T follicular helper cell (primary cell): ENCODE measurements at regions not wholly inside any gene's neighbourhood (a gene's known extent, or its start where the extent isn't known, plus 50 kb on each side); places are given as distances from the start of the nearest gene placed in this dataset.

ENCODE experiments used
- DNase-seq: peaks from one replicate; pipeline ENCODE4 v3.0.0-alpha.2; 2020; ENCODE audit warnings: low read depth

DNA sequence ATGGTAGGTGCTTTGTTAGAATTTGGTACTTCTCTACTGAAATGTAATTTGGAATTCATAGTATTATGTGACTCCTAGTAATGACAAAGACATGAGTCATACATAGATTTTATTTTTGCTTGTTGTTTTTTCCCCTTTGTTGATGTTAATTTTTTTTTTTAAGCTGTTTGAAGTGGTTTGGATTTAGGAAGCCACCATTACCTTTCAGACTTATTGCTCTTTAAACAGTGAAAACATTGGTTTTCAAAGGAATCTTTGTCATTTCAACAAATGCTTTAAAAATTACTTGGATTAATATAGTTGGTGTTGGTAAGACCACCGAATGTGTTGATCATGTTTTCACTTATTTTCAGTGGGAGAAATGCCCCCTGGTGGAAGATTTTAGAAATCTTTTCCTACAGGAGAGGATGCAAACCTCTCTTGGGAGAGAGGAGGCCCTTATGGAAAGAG lies 170.1 kb upstream of the PITX1 start:
- no peak for DNase-seq

DNA sequence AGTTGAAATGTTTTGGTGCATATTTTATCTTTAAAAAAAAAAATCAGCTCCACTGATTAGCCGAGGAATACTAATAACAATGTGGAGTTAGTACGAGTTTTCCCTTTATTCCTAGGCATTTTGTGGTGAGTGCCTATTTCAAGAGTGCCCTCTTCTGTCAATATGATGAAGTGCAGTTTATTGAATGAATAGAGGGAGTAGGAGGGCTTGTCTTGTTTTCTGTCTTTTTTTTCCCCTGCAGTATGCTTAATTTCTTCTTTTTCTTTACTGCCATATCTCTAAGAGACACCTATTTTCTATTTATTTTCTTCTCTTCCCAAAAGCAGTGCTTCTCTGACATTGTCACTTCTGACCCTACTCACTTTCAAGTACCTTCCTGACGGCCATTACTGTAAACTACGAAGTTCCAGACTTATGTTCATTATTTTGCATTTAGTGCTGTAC lies 169.6 kb upstream of the PITX1 start:
- no peak for DNase-seq

DNA sequence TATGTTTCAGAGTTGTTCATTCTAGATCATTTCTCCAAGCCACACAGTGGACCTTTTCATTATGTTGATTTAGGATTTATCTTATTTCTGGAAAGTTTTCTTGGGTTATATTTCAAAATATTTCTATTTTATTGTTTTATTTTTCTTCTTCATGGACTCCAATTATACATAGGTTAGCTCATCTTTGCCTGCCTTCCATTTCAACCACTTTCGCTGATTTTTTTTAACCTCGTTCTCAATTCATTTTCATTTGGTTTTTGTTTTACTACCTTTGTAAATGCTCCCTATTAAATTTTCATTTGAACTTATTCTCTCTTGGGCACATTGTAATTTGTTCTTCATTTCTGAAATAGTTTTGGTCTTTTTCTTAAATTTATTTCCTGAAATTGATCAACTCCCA lies 169.0 kb upstream of the PITX1 start:
- no peak for DNase-seq

DNA sequence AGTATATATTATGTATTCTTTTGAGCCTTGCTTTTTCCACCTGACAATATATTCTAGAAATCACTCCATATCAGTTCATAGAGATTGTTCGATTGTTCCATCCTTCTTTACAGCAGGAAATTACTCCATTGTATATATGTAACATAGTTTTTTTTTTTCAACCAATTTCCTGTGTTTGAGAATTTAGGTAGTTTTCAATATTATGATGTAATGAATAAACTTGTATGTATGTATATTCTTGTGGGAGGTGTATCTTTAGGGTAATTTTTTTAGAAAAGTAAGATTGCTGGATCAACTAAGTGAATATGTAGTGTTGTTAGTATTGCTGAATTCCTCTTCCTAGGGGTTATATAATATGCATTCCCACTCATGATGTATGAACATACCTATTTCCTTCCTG lies 165.9 kb upstream of the PITX1 start:
- no peak for DNase-seq

DNA sequence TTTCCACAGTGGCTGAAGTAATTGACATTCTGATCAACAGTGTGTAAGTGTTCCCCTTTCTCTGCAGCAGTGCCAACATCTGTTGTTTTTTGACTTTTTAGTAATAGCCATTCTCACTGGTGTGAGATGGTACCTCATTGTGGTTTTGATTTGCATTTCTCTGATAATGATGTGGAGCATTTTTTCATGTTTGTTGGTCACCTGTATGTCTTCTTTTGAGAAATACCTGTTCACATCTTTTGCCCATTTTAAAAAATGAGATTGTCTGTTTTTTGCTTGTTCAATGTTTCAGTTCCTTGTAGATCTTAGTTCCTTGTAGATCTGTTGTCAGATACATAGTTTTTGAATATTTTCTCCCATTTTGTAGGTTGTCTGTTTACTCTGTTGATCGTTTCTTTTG lies 162.5 kb upstream of the PITX1 start:
- DNase-seq: no peak

DNA sequence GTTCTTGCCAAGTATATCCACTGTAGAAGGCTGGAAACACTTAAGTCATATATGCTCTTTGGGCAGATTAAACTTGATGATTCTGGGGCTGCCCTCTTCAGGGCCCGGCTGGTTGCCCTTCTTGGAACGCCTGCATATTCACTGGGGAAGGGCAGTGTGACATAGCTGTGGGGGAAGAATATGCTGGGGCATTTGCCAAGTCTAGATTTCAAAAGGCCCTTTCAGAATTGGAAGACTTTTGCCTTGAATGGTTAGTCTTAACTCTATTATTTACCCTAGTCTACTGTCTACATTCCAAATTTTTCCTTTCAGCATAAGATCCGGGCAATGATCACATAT lies 161.2 kb upstream of the PITX1 start:
- DNase-seq: no peak

DNA sequence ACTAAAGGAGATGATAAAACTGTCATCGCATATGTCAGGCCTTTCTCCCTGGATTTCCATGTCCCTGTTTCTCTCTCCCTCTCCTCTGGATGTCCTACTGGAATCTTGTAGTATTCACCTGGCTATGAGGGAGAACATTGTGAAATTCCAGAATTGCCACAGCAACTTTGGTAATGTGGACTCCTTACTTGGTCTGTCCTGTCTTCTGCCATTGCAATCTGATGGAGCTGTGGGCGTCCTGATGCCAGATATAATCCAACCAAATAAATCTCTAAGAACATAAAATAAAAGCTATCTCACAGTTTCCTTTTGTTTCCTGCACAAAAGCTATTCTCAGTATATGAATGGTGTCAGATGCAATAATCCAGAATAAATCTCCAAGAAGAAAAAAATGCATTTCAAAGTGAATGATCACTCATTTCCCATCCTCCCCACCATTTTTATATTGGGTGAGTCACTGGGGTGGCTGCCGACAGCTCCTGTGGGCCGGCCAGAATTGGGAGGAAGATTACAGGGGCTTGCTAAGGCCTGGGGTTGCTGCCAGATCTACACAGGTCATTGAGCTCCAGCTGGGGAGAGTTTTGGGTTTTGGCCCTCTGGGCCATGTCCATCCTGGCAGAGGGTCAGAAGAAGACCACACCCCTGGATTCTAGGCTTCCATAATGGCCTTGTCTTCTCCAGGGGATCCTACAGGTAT lies 160.7 kb upstream of the PITX1 start:
- no peak for DNase-seq

DNA sequence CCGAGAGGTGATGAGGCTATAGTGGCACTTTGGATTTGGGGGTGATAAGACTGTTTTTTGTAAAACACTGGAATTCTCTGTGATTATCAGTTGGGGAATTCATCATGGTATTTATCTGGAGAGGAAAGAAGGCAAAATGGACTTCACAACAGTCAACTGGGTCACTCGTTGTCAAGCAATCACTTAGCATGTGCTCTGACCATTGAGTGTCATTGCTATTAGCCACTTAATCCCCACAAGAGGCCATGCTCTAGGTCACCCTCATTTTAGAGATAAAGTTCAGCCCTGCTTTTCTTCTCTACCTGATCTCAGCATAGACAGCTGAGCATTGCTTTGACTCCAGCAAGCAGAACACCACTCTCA lies 160.1 kb upstream of the PITX1 start:
- DNase-seq: no peak

DNA sequence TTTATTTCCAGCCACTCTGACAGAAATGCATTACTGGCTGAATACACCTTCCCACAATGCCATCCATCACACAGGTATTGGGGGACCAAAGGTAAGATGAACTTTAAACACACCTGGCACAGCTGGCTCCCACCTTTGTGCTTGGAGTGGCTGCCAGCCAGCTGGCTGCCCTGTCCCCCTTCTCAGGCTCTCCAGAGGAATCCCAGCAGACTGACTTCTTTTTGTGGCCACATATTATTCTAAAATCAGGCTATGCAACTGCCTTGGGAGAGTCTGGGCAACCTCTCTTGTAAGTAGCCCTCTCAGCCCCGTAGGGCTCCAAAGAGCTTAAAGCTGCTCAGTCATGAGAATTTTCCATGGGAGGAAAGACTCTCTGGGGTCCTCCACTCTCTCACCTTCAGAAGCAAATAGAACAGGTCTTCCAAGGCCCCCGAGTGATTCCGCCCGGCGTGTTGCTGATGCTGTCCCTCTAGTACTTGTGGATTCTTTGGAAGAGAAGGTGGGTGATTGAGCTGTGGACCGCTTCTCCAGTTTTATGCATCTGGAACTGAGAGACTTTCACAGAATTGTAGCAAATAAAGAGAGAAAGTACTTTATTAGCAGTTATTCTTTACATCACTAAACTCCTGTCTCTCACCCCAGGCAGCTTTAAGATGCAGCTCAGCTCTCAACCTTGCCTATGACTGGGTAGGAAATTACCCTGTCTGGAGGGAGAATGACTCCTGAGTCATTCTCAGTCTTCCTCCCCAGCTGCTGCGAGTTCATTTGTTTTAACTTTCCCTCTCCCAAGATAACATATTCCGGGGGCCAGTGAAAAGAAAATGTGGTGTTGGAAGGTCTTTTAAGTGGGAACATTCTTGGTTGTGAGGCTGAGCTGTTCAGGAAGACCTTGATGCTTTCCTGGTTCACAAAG lies 159.4 kb upstream of the PITX1 start:
- DNase-seq: no peak

DNA sequence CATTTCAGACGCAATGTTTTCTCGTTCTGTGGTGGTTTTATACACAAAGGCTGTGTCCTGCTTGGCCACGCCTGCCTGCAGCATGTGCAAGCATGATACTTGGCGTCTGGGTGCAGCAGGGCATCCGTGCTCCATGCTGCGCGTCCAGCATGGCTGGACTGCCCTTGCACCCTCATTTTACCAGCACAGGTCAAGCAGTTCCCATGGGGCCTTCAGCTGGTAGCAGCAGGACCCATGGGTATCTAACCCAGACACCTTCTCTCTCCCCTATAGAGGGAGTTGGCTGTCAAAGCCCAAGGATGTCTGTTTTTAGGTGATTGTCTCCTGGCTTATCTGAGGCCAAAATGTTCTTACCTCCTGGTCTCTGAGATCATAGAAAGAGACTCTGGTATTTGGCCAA lies 158.3 kb upstream of the PITX1 start:
- no peak for DNase-seq

DNA sequence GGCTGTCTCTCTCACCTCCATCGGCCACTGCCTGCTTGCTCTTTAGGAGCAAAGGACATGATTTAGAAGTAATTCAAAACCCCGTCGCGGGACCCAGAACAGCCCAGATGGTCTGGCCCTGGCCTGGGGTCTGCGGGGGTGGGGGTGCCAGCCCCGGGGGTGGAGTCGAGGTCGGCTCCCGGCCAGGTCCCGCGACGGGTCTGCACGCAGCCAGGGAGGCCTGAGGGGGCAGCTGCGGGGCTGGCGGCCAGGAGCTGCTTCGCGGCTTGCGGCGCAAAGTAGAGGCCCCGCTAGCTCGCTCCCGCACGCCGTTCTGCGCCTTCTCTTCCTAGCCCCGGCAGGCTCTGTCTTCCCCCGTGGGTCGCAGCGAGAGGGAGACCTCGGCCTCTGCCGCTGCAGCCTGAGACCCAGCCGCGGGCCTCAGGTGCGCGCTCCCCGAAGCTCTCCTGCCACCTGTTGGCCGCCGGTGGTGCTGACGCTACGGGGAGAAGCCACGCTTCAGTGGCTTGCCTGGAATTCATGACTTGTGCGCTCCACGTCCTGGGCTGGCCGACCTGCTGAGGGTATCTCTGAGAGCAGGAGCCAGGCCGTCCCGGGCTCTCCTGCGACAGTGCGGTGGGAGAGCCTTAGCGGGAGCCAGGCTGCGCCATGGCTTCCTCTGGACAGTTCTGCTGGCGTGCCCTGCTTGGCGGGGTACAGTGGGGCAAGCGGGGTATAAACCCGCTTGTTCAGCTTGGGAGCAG lies 157.2 kb upstream of the PITX1 start:
- DNase-seq: peak; percentile 42

DNA sequence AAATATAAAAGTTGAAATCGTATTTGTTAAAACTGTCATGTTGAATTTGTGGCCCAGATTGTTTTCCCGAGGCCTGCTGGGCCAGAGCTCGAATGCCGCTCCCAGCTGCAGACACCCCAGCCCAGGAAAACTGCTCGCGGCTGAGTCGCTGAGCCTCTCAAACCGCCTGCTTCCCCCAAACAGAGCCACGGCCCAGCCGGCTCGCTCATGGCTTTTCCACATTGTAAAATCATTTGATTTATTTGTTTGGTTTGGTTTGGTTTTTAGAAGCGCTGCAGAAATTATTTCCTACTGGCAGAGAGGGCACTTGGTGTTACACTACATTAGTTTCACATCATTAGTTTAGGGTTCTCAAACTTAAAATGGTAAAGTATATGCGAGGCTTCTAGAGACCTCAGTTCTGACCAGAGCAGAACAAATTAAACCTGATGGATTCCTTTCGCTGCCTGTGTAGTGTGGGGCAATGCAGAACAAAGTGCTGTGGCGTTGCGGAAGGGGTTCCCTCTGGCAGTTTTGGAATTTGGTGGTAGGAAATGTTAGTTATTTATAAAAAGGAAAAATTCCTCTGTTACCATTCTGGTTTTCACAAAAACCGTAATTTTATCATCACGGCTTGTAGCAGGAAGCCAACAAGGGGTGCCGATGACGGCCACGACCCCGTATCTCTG lies 156.5 kb upstream of the PITX1 start:
- no peak for DNase-seq

DNA sequence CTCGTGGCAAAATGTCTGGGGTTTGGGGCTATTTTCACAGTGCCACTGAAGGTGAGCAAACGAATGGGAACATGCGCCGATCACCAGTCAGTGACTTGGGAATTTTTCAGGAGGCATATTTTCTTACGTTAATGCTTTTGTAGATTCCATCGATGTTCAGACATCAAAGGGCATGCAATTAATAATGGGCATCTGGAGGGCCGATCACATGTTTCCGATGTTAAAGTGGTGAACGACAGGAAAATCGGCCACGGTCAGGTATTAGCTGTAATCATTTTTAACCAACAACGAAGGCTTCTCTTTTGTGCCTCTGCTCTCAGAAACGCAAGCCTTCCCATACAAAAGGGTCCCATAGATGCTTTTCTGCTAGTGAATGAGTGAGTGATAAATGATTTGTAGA lies 155.0 kb upstream of the PITX1 start:
- no peak for DNase-seq

DNA sequence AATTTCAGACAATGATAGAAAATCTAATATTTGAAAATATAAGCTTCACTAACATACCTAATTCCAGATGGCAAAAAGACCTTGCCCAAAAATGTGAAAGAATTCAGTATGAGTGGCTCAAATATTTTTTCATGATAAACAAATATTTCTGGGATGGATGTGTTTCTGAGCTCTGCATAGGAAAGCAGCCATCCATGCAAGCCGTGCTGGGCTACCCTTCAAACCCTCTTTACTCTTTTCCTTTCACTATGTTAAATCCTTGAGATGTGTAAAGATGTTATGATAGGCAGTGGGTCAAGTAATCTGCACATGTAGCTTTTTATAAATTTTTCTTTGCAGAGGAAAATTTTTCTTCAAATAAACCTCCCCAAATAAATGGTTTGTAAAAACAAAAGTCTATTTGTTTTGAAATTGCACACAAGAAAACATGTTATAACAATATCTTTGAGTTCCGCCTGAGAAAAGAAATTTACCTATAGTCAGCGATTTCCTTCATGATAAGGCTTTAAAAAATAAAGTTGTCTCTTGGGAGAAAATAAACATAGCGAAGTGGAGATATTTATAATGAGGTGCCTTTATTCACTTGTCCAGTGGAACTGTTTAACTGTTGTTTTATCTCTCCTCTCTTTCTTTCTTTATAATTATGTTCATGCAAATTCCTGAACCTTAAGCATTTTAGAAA lies 154.3 kb upstream of the PITX1 start:
- DNase-seq: no peak

DNA sequence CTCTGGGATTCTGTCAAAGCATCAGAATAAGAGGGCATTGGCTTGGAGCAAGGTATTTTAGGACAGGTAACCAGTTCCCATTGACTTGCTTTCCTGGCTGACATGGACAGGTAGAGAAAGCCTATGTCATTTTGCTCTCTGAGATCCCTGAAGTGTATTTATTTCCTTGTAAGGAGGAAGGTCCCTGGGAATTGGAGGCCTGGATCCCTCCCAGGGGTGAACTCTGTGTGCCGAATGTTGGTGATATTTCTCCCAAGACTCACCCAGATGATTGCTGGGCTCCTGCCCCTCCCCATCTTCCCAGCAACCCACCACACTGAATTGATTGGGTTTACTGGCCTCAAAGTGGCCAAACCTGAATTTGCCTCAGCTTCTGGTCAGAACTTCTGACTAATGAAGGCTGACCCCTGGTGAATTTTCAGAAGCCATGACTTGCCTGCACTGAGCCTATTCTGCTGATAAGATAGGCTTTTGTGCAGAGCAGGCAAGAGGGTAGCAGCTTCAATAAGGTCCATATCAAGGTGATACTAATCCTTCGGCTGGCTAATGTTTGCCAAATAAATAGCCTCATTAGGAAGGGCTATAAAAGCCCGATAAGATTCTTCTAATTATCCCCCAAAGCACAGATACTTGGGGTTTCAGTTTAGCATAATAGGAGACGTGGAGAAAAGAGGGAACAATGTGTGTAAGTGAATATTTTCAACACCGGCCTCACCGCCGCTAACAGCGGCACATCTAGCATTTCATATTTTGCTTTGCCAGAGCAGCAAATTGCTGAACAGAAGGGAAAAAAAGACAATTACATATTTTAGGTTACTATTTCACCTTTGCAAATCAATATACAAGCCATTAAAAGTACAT lies 152.9 kb upstream of the PITX1 start:
- DNase-seq: no peak

DNA sequence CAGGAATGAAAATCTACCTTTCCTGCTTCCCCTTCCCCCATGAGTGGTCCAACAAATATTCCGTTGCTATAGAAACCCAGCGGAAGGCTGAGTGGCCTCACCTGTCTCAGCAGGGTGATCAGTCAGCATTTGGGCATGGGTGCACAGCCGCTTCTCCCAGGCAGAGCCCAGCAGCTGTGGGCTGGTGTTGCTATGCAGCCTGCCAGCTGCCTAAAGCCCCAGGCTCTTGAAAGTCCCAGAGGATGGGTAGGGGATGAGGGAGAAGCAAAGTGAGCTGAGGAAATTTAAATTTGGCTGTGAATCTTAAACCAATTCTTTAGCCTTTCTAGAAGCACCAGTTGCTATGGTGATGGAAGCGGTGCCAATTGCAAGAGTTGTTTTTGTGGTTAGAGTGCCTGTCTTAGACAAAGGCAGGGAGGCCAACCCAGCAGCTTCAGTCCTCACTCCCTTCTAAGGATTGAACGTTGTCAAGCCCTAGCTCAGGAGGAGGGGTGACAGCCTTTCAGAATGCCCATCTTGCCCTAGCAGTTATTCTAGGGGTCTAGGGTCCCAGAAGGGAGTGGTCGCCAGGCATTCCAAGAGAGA lies 151.5 kb upstream of the PITX1 start:
- no peak for DNase-seq

DNA sequence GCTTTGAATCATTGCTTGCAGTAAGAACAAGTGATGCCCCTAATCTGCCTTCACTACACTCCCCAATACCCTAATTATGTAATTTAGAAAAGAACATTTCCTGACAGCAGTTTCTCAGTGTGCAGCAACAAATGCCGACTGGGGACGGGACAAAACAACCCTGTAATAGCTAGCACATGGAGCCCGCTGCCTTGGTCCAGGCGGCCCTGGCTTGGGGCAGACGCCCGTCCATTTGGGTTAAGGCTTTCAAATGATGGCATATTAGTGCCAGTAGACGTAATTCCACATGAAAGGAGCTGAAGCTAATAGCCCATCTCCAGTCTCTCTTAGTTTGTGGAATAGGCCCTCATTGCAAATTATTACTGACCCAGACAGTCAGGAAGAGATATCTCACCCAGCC lies 150.6 kb upstream of the PITX1 start:
- no peak for DNase-seq

DNA sequence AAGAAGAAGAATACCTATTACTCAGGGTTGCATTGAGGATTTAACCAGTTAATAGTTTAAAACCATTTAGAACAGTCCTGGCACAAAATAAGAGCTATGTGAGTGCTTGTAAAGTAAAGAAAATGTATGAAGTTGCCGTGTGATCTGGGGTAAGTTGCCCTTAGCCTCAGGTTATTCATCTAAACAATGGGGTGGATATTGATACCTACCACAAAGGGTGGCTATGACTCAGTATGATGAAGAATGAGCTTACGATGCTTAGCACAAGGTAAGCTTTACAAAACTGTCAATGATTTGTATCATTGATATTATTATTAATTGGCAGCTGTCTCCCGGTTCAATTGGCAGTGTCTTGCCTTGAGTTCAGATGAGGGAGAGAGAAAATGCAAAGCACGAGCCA lies 149.4 kb upstream of the PITX1 start:
- DNase-seq: no peak

DNA sequence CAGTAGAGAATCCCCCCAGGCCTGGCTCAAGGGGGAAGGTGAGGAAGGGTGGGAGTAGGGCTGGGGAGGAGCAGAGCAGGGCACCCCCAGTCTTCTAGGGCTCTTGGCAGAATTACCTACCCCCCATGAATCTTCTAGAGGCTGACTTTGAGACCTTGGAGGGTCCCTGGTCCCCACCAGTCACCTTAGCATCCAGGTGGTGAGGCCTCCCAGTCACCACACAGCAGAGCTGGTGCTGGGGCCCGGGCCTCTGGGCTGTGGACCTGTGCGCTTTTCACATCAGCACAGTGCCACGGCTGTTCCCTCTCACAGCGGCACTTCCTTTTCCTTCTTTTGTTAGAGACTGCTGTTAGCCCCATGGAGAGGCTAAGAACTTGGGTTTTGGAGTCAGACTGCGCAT lies 148.6 kb upstream of the PITX1 start:
- no peak for DNase-seq

DNA sequence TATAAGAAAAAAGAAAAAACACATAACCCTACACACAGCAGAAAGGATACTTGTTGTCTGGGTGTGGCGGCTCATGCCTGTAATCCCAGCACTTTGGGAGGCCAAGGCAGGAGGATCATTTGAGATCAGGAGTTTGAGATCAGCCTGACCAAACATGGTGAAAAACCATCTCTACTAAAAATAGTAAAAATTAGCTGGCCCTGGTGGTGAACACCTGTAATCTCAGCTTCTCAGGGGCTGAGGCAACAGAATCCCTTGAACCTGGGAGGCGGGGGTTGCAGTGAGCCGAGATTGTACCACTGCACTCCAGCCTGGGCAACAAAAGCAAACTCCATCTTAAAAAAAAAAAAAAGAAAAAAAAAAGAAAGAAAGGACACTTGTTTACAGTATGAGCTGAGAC lies 147.6 kb upstream of the PITX1 start:
- DNase-seq: no peak
